ENCODE measurements at regions not wholly inside any gene's neighbourhood (a gene's known extent, or its start where the extent isn't known, plus 50 kb on each side); places are given as distances from the start of the nearest gene placed in this dataset.

- H3K4me1 ChIP-seq (ENCODE audit: low read length), result 0 out of 2 replicates have a peak, but pooled peaks cover 3% of the 10 kb centered on the region
- no peak for DNase-seq
- no peaks in the 10 kb centered on the region for H4K20me1 ChIP-seq (ENCODE audit: insufficient read depth, low read length)
- no peaks in the 10 kb centered on the region for H3K9me3 ChIP-seq (replicated peaks; ENCODE audit: insufficient read depth, low read length)
- H2AFZ ChIP-seq (ENCODE audit: low read length), result no peak overlapping the region
- H3K9me2 ChIP-seq (replicated peaks; ENCODE audit: insufficient read depth, low read length), result no peaks in the 10 kb centered on the region
- H3K27me3 ChIP-seq (replicated peaks; ENCODE audit: insufficient read depth, low read length), result no peaks in the 10 kb centered on the region
- no peaks in the 10 kb centered on the region for H3K36me3 ChIP-seq (replicated peaks; ENCODE audit: insufficient read depth, low read length)
- no peaks in the 10 kb centered on the region for H3K79me2 ChIP-seq (ENCODE audit: low read length)
- no peak overlapping the region for H3K4me2 ChIP-seq (ENCODE audit: low read depth, low read length)
- no peak overlapping the region for H3K4me3 ChIP-seq (ENCODE audit: low read length)
- H3K9ac ChIP-seq (ENCODE audit: low read length), result no peak overlapping the region
- no peaks in the 10 kb centered on the region for H3F3A ChIP-seq (ENCODE audit: insufficient read depth, low read length)
- no peak overlapping the region for H3K27ac ChIP-seq (ENCODE audit: low read length)
- no peak for TF ChIP-seq EZH2phosphoT487 (IDR thresholded peaks at IDR 0.05; ENCODE audit: low read length)
- TF ChIP-seq EZH2 (optimal IDR thresholded peaks at IDR 0.05; ENCODE audit: low read depth, low read length), result no peak
- TF ChIP-seq, protein P1, sequence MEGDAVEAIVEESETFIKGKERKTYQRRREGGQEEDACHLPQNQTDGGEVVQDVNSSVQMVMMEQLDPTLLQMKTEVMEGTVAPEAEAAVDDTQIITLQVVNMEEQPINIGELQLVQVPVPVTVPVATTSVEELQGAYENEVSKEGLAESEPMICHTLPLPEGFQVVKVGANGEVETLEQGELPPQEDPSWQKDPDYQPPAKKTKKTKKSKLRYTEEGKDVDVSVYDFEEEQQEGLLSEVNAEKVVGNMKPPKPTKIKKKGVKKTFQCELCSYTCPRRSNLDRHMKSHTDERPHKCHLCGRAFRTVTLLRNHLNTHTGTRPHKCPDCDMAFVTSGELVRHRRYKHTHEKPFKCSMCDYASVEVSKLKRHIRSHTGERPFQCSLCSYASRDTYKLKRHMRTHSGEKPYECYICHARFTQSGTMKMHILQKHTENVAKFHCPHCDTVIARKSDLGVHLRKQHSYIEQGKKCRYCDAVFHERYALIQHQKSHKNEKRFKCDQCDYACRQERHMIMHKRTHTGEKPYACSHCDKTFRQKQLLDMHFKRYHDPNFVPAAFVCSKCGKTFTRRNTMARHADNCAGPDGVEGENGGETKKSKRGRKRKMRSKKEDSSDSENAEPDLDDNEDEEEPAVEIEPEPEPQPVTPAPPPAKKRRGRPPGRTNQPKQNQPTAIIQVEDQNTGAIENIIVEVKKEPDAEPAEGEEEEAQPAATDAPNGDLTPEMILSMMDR (IDR thresholded peaks at IDR 0.05; ENCODE audit: low read length), result no peak
Observed at GRCh38 chr2:8234253-8234652, 447.6 kb upstream of the ID2 start.

GRCh38 chr2:8234757-8235374 lies 447.0 kb upstream of the ID2 start:
- H3K9ac ChIP-seq (ENCODE audit: low read length), result no peak overlapping the region
- H3K9me3 ChIP-seq (replicated peaks; ENCODE audit: insufficient read depth, low read length), result no peaks in the 10 kb centered on the region
- TF ChIP-seq EZH2 (optimal IDR thresholded peaks at IDR 0.05; ENCODE audit: low read depth, low read length), result no peak
- no peak for TF ChIP-seq EZH2phosphoT487 (IDR thresholded peaks at IDR 0.05; ENCODE audit: low read length)
- TF ChIP-seq, protein P1 (IDR thresholded peaks at IDR 0.05; ENCODE audit: low read length), result no peak
- no peaks in the 10 kb centered on the region for H3K9me2 ChIP-seq (replicated peaks; ENCODE audit: insufficient read depth, low read length)
- H3K27me3 ChIP-seq (replicated peaks; ENCODE audit: insufficient read depth, low read length), result no peaks in the 10 kb centered on the region
- no peak overlapping the region for H3K4me2 ChIP-seq (ENCODE audit: low read depth, low read length)
- H2AFZ ChIP-seq (ENCODE audit: low read length), result no peak overlapping the region
- DNase-seq, result peak; percentile 24
- H3K4me3 ChIP-seq (ENCODE audit: low read length), result no peak overlapping the region
- no peaks in the 10 kb centered on the region for H3K4me1 ChIP-seq (ENCODE audit: low read length)
- no peaks in the 10 kb centered on the region for H3K79me2 ChIP-seq (ENCODE audit: low read length)
- no peaks in the 10 kb centered on the region for H4K20me1 ChIP-seq (ENCODE audit: insufficient read depth, low read length)
- H3F3A ChIP-seq (ENCODE audit: insufficient read depth, low read length), result no peaks in the 10 kb centered on the region
- H3K36me3 ChIP-seq (replicated peaks; ENCODE audit: insufficient read depth, low read length), result no peaks in the 10 kb centered on the region
- H3K27ac ChIP-seq (ENCODE audit: low read length), result no peak overlapping the region

- Histone ChIP-seq H3K4me1 (ENCODE audit: low read length) (no peaks in the 10 kb centered on the region), H3K9me3 (replicated peaks; ENCODE audit: insufficient read depth, low read length) (no peaks in the 10 kb centered on the region), H3K79me2 (ENCODE audit: low read length) (no peaks in the 10 kb centered on the region), H2AFZ (ENCODE audit: low read length) (no peak overlapping the region), H3K4me3 (ENCODE audit: low read length) (no peak overlapping the region), H3K9ac (ENCODE audit: low read length) (no peak overlapping the region), H3F3A (ENCODE audit: insufficient read depth, low read length) (no peaks in the 10 kb centered on the region), H3K27me3 (replicated peaks; ENCODE audit: insufficient read depth, low read length) (no peaks in the 10 kb centered on the region), H3K27ac (ENCODE audit: low read length) (no peak overlapping the region), H3K4me2 (ENCODE audit: low read depth, low read length) (no peak overlapping the region), H3K9me2 (replicated peaks; ENCODE audit: insufficient read depth, low read length) (no peaks in the 10 kb centered on the region), H4K20me1 (ENCODE audit: insufficient read depth, low read length) (no peaks in the 10 kb centered on the region), H3K36me3 (replicated peaks; ENCODE audit: insufficient read depth, low read length) (no peaks in the 10 kb centered on the region)
- no peak for DNase-seq
- TF ChIP-seq EZH2 (optimal IDR thresholded peaks at IDR 0.05; ENCODE audit: low read depth, low read length), result no peak
- TF ChIP-seq, protein P1 (IDR thresholded peaks at IDR 0.05; ENCODE audit: low read length), result no peak
- TF ChIP-seq EZH2phosphoT487 (IDR thresholded peaks at IDR 0.05; ENCODE audit: low read length), result no peak
Observed at GRCh38 chr2:8235419-8235818, 446.4 kb upstream of the ID2 start.
